ENCODE measurements at regions not wholly inside any gene's neighbourhood (a gene's known extent, or its start where the extent isn't known, plus 50 kb on each side); places are given as distances from the start of the nearest gene placed in this dataset.

- no peak for TF ChIP-seq CREB1 (IDR thresholded peaks at IDR 0.05; ENCODE audit: low read depth)
- TF ChIP-seq EP300 (IDR thresholded peaks at IDR 0.05; ENCODE audit: borderline replicate concordance), result no peak
- no peak for TF ChIP-seq REST (IDR thresholded peaks at IDR 0.05; ENCODE audit: low read depth)
- no peak for TF ChIP-seq EGR1 (IDR thresholded peaks at IDR 0.05)
- no peak for TF ChIP-seq YY1 (IDR thresholded peaks at IDR 0.05; ENCODE audit: low read depth)
- no peak for TF ChIP-seq FOXM1 (IDR thresholded peaks at IDR 0.05; ENCODE audit: borderline replicate concordance, low read depth)
- no peak for TF ChIP-seq NFIC (IDR thresholded peaks at IDR 0.05)
- TF ChIP-seq RAD21 (IDR thresholded peaks at IDR 0.05; ENCODE audit: low read depth), result no peak
- TF ChIP-seq TEAD4 (IDR thresholded peaks at IDR 0.05), result no peak
- no peak for TF ChIP-seq MAX (IDR thresholded peaks at IDR 0.05)
Observed at GRCh38 chr5:4613440-4613839, 526.7 kb upstream of the ADAMTS16 start.

- TF ChIP-seq RAD21 (IDR thresholded peaks at IDR 0.05; ENCODE audit: low read depth), result no peak
- no peak for TF ChIP-seq NFIC (IDR thresholded peaks at IDR 0.05)
- no peak for TF ChIP-seq EGR1 (IDR thresholded peaks at IDR 0.05)
- no peak for TF ChIP-seq REST (IDR thresholded peaks at IDR 0.05; ENCODE audit: low read depth)
- TF ChIP-seq TCF12 (IDR thresholded peaks at IDR 0.05; ENCODE audit: low read depth), result no peak
Observed at GRCh38 chr5:4614088-4614487, 526.0 kb upstream of the ADAMTS16 start.

- TF ChIP-seq EGR1 (IDR thresholded peaks at IDR 0.05) (no peak), TEAD4 (IDR thresholded peaks at IDR 0.05) (no peak), CREB1 (IDR thresholded peaks at IDR 0.05; ENCODE audit: low read depth) (no peak), TCF12 (IDR thresholded peaks at IDR 0.05; ENCODE audit: low read depth) (no peak), MAX (IDR thresholded peaks at IDR 0.05) (no peak), FOXM1 (IDR thresholded peaks at IDR 0.05; ENCODE audit: borderline replicate concordance, low read depth) (no peak)
Observed at GRCh38 chr5:4625206-4625896, 514.8 kb upstream of the ADAMTS16 start.

- TF ChIP-seq TCF12 (IDR thresholded peaks at IDR 0.05; ENCODE audit: low read depth), result no peak
Observed at GRCh38 chr5:4627131-4627530, 513.0 kb upstream of the ADAMTS16 start.

GRCh38 chr5:4627929-4628328 is 512.2 kb upstream of the ADAMTS16 start:
- TF ChIP-seq USF1 (IDR thresholded peaks at IDR 0.05) (no peak), CEBPB (IDR thresholded peaks at IDR 0.05) (no peak), RAD21 (IDR thresholded peaks at IDR 0.05; ENCODE audit: low read depth) (no peak), REST (IDR thresholded peaks at IDR 0.05; ENCODE audit: low read depth) (no peak), ZBTB7A (IDR thresholded peaks at IDR 0.05; ENCODE audit: low read depth) (no peak), YY1 (IDR thresholded peaks at IDR 0.05; ENCODE audit: low read depth) (no peak), TCF12 (IDR thresholded peaks at IDR 0.05; ENCODE audit: low read depth) (no peak), MAX (IDR thresholded peaks at IDR 0.05) (no peak), TEAD4 (IDR thresholded peaks at IDR 0.05) (no peak), EP300 (IDR thresholded peaks at IDR 0.05; ENCODE audit: borderline replicate concordance) (no peak), EGR1 (IDR thresholded peaks at IDR 0.05) (no peak), TAF1 (IDR thresholded peaks at IDR 0.05; ENCODE audit: low read depth) (no peak), FOXM1 (IDR thresholded peaks at IDR 0.05; ENCODE audit: borderline replicate concordance, low read depth) (no peak), NFIC (IDR thresholded peaks at IDR 0.05) (no peak), CREB1 (IDR thresholded peaks at IDR 0.05; ENCODE audit: low read depth) (no peak)

Data from Ishikawa (cell line).